ENCODE measurements at regions not wholly inside any gene's neighbourhood (a gene's known extent, or its start where the extent isn't known, plus 50 kb on each side); places are given as distances from the start of the nearest gene placed in this dataset.
"Not testable (repeated sequence)": the region's sequence is repeated elsewhere in the genome, so short reads cannot be mapped to it uniquely, and the experiment has no call there.

GRCh38 chr18:70645971-70646370 is 357.1 kb downstream of the SOCS6 start:
- DNase-seq = no peak

GRCh38 chr18:70643812-70644211 is 355.0 kb downstream of the SOCS6 start:
- DNase-seq = no peak

- no peak for DNase-seq
Observed at GRCh38 chr18:70641156-70641775, 352.4 kb downstream of the SOCS6 start.

- DNase-seq = no peak
Observed at GRCh38 chr18:70640336-70640887, 351.6 kb downstream of the SOCS6 start.

- no peak for DNase-seq
Observed at GRCh38 chr18:70636991-70637390, 348.1 kb downstream of the SOCS6 start.

- no peak for DNase-seq
Observed at GRCh38 chr18:70634576-70635147, 345.8 kb downstream of the SOCS6 start.

GRCh38 chr18:70627182-70627802 is 338.4 kb downstream of the SOCS6 start:
- DNase-seq = no peak

GRCh38 chr18:70622622-70623419 is 334.0 kb downstream of the SOCS6 start:
- DNase-seq = no peak

- peak in 1 of 5 donors; percentile 6 for DNase-seq
Observed at GRCh38 chr18:70621710-70622109, 332.9 kb downstream of the SOCS6 start.

GRCh38 chr18:70620837-70621612 is 332.2 kb downstream of the SOCS6 start:
- DNase-seq = no peak

GRCh38 chr18:70617020-70617763 is 328.3 kb downstream of the SOCS6 start:
- no peak for DNase-seq

- no peak for DNase-seq
Observed at GRCh38 chr18:70600225-70600925, 311.5 kb downstream of the SOCS6 start.

GRCh38 chr18:70598406-70598805 is 309.6 kb downstream of the SOCS6 start:
- DNase-seq = no peak

GRCh38 chr18:70582981-70583380 is 294.1 kb downstream of the SOCS6 start:
- no peak for DNase-seq

GRCh38 chr18:70578480-70578879 is 289.6 kb downstream of the SOCS6 start:
- no peak for DNase-seq

GRCh38 chr18:70577023-70577420 is 288.2 kb downstream of the SOCS6 start:
- DNase-seq = no peak

GRCh38 chr18:70576276-70577022 is 287.6 kb downstream of the SOCS6 start:
- DNase-seq = no peak

- not testable (repeated sequence) for DNase-seq
Observed at GRCh38 chr18:70574951-70575350, 286.1 kb downstream of the SOCS6 start.

GRCh38 chr18:70569647-70570046 is 280.8 kb downstream of the SOCS6 start:
- DNase-seq = not testable (repeated sequence)

GRCh38 chr18:70559446-70559845 is 270.6 kb downstream of the SOCS6 start:
- DNase-seq = no peak

Data from T-helper 1 cell (primary cell).